Stomach (tissue), 8 donors: ENCODE measurements at regions not wholly inside any gene's neighbourhood (a gene's known extent, or its start where the extent isn't known, plus 50 kb on each side); places are given as distances from the start of the nearest gene placed in this dataset.

Experiments
- DNase-seq, 2 donors: peaks; one replicate each; pipeline versions ENCODE4 v3.0.0 to v3.0.0-alpha.2; 2013 to 2019
- H3K27ac ChIP-seq, 5 donors: fragments of 200-600 bp in 4 of 5; sonication (generic) in 4 of 5; one replicate each; pipeline ENCODE4 v1.5.1; 2013 to 2019; ENCODE audit warnings: mild to moderate bottlenecking in 1 of 5, moderate library complexity in 1 of 5
- H3K27me3 ChIP-seq, 3 donors: fragments of 200-600 bp; sonication (generic); one replicate each; pipeline ENCODE4 v1.5.1; 2017 to 2019; ENCODE audit warnings: mixed run types in 1 of 3
- H3K36me3 ChIP-seq, 4 donors: fragments of 200-600 bp; sonication (generic); 1 replicate in 3 of 4; 2 replicates in 1 of 4; pipeline ENCODE4 v1.5.1; 2016 to 2019
- H3K4me1 ChIP-seq, 4 donors: fragments of 200-600 bp; sonication (generic); one replicate each; pipeline ENCODE4 v1.5.1; 2016 to 2019
- H3K4me3 ChIP-seq, 4 donors: fragments of 200-600 bp; sonication (generic) in 3 of 4; one replicate each; pipeline ENCODE4 v1.5.1; 2016 to 2019; ENCODE audit warnings: mild to moderate bottlenecking in 1 of 4
- H3K9me3 ChIP-seq, 4 donors: fragments of 200-600 bp; sonication (generic); one replicate each; pipeline ENCODE4 v1.5.1; 2016 to 2019
- EP300 ChIP-seq: sonication (generic); formaldehyde crosslinking; IDR thresholded peaks from one replicate; pipeline ENCODE4 v1.6.1; 2017; ENCODE audit warnings: antibody characterized with exemption
- POLR2A ChIP-seq, 4 donors: fragments of 450-650 bp; IDR thresholded peaks; one replicate each; pipeline ENCODE4 v1.6.1; 2016; ENCODE audit warnings: antibody characterized with exemption in 4 of 4, control low read depth in 2 of 4, mild to moderate bottlenecking in 1 of 4, moderate library complexity in 1 of 4
- POLR2AphosphoS5 ChIP-seq, 3 donors: sonication (generic); formaldehyde crosslinking; IDR thresholded peaks; one replicate each; pipeline ENCODE4 v1.6.1; 2016; ENCODE audit warnings: antibody characterized with exemption in 3 of 3
- WGBS, 5 donors: extraction: QIAGEN DNeasy Blood & Tissue Kit in 3 of 5; methylation state at CpG; one replicate each; pipeline versions ENCODE4 v1.1.5 to v1.1.7; 2013 to 2018; 5-methylcytosine and 5-hydroxymethylcytosine counted together
- intact Hi-C: fragments of 100-400 bp; cut with DNase I; formaldehyde crosslinking; loops from one replicate; pipeline ENCODE4 v1.15.1; 2023; ENCODE audit warnings: low total_unique reads
- TF ChIP-seq, protein P1 (sequence below), 7 experiments: fragments of 450-650 bp in 4 of 7; fragments of 200-600 bp in 3 of 7; sonication (generic) in 3 of 7; IDR thresholded peaks; one replicate each; pipeline ENCODE4 v1.5.1; 2016 to 2019; ENCODE audit warnings: antibody characterized with exemption in 7 of 7, control low read depth in 2 of 7, mild to moderate bottlenecking in 1 of 7
- donor health status: healthy with polysubstance abuse.
- donor health status: Bipolar disorder and iron deficiency.
- donor health status: healthy.

DNA sequence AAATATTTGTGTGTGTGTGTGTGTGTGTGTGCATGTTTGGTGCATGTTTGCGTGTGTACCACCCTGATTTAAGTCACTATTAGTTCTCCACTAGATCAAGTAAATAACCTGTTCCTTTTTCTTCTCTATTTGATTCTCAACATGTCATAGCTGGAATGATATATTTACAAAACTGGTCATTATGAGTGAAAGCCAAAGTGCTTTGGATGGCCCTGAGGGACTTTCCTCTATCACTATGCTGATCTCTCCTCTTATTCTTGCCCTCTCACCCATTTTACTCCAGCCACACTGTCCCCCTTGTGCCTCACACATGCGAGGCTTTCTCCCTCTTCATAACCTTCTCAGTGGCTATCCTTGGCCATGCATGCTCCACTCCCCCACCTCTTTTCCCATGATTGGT lies 144.6 kb upstream of the NMUR2 start:
- no peaks in the 10 kb centered on the region for H3K9me3 ChIP-seq
- H3K4me1 ChIP-seq = no peaks in the 10 kb centered on the region
- no peaks in the 10 kb centered on the region for H3K27me3 ChIP-seq
- no peak overlapping the region for H3K4me3 ChIP-seq
- no peak overlapping the region for H3K27ac ChIP-seq
- no peaks in the 10 kb centered on the region for H3K36me3 ChIP-seq
- TF ChIP-seq, protein P1, sequence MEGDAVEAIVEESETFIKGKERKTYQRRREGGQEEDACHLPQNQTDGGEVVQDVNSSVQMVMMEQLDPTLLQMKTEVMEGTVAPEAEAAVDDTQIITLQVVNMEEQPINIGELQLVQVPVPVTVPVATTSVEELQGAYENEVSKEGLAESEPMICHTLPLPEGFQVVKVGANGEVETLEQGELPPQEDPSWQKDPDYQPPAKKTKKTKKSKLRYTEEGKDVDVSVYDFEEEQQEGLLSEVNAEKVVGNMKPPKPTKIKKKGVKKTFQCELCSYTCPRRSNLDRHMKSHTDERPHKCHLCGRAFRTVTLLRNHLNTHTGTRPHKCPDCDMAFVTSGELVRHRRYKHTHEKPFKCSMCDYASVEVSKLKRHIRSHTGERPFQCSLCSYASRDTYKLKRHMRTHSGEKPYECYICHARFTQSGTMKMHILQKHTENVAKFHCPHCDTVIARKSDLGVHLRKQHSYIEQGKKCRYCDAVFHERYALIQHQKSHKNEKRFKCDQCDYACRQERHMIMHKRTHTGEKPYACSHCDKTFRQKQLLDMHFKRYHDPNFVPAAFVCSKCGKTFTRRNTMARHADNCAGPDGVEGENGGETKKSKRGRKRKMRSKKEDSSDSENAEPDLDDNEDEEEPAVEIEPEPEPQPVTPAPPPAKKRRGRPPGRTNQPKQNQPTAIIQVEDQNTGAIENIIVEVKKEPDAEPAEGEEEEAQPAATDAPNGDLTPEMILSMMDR (IDR thresholded peaks at IDR 0.05) = no peak
- TF ChIP-seq POLR2AphosphoS5 (IDR thresholded peaks at IDR 0.05) (no peak), EP300 (no peak), POLR2A (IDR thresholded peaks at IDR 0.05) (no peak)
- WGBS, 5 donors = 66 to 86% (median 81%) methylated on average over 2 of the region's 2 CpGs
- intact Hi-C loops = loop anchor here (10.0 kb wide), 1 partner anchor 605 kb away; no protein-coding TSS in a partner anchor
- no peak for DNase-seq

DNA sequence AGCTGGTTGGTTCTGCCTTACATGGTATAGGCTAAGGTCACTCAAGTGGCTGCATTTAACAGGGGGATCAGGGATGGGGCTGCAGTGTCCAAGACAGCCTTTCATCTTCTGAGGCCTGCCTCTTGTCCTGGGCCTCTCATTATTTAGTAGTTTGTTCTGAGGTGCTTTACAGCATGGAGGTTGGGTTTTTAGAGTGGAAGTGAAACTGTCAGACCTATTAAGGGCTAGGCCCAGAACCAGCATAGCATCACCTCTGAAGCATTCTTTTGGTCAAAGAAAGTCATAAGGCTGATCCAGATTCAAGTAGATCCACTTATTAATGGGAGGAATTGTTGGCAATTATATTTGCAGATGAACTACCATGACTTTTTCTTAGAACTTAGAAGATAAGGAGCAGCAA lies 146.0 kb upstream of the NMUR2 start:
- no peaks in the 10 kb centered on the region for H3K36me3 ChIP-seq
- intact Hi-C loops = loop anchor here (10.0 kb wide), 1 partner anchor 604 kb away; no protein-coding TSS in a partner anchor
- H3K27ac ChIP-seq = no peak overlapping the region
- TF ChIP-seq POLR2AphosphoS5 (IDR thresholded peaks at IDR 0.05) = no peak
- H3K27me3 ChIP-seq = no peaks in the 10 kb centered on the region
- no peaks in the 10 kb centered on the region for H3K9me3 ChIP-seq
- DNase-seq = no peak
- H3K4me1 ChIP-seq = no peaks in the 10 kb centered on the region
- H3K4me3 ChIP-seq = no peak overlapping the region

DNA sequence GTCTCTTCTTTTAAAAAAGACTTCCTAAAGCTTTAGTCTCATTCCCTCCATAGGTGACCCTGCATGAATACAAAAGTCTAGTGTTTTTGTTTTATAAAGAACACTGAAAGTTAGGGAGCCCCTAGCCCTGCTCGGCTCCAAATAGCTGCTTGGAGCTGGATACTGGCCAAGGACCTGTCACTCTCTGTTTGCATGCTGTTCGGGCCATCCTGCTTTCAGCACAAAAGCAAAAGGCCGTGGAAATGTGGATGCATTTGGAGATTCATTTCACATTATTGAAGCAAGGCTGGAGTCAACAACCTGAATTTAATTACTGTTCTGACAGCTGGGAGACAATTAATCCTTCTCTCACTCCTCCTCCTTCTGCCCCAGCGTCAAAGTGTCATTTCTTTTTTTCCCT lies 151.7 kb upstream of the NMUR2 start:
- intact Hi-C loops = loop anchor here (10.0 kb wide), 1 partner anchor 598 kb away; no protein-coding TSS in a partner anchor
- TF ChIP-seq EP300 = no peak
- no peaks in the 10 kb centered on the region for H3K4me1 ChIP-seq
- no peaks in the 10 kb centered on the region for H3K36me3 ChIP-seq
- H3K27ac ChIP-seq = no peak overlapping the region
- H3K27me3 ChIP-seq = no peaks in the 10 kb centered on the region
- H3K4me3 ChIP-seq = no peak overlapping the region
- H3K9me3 ChIP-seq = no peaks in the 10 kb centered on the region
- WGBS, 5 donors = 13 to 29% (median 27%) methylated on average over 4 of the region's 4 CpGs
- DNase-seq = peak in 1 of 2 donors; percentile 44

DNA sequence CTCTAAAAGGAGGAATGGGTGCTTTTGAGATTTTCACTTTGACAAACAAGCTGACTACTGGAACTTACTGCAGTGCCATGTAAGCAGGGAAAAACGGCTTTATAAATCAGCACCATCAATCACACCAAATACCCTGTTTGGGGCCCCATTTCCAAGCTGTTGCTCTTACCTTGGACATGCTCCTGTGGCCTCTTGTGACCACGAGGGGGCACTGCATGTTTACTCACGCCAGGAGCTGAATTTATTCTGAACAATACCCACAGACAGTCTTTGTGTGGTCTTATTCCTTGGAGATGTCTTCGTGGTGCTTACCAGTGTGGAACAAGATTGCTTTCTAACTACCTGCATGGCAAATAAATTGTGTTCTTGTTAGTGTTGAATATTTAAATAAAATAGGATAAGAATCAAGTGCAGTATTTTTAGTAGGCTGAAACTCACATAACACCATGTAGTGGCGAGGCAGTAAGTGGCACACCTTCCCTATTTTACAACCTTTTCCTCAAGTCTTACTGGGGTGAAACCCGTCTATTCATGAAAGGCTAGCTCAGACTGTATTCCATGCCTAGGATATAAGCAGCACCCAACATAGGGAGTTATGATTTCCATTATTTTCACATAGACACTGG lies 155.5 kb upstream of the NMUR2 start:
- Histone ChIP-seq H3K36me3 (no peaks in the 10 kb centered on the region), H3K4me1 (no peaks in the 10 kb centered on the region), H3K9me3 (no peaks in the 10 kb centered on the region), H3K4me3 (no peak overlapping the region), H3K27me3 (no peaks in the 10 kb centered on the region), H3K27ac (no peak overlapping the region)
- intact Hi-C loops = no loop called here
- TF ChIP-seq EP300 = no peak
- TF ChIP-seq, protein P1 (IDR thresholded peaks at IDR 0.05) = peak in 5 of 7 experiments; percentile 48 to 71 (median 49)
- 30 to 34% (median 31%) methylated on average over 6 of the region's 6 CpGs for WGBS, 5 donors
- DNase-seq = peak; percentile 70 to 83

DNA sequence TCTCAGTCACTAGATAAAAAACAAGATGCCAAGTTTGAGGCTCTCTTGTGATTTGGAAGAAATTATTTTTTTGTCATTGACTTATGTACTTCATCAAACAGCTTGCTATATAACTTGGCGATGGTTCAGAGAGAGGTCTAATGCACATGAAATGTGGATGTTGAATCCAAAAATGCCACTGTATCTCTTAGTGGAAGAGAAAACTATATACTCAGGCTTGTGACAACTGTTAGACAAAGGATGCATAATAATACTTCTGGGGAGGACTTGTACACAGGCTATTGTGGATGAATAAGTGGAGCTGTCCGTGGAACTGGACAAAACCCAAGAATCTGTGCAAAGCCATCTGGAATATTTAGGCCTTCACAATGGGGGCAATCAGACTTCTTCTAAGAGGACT lies 162.9 kb upstream of the NMUR2 start:
- no peaks in the 10 kb centered on the region for H3K36me3 ChIP-seq
- no peak overlapping the region for H3K4me3 ChIP-seq
- DNase-seq = peak in 1 of 2 donors; percentile 57
- H3K27ac ChIP-seq = no peak overlapping the region
- no peak for TF ChIP-seq POLR2A (IDR thresholded peaks at IDR 0.05)
- no peak for TF ChIP-seq EP300
- TF ChIP-seq, protein P1 (IDR thresholded peaks at IDR 0.05) = no peak
- TF ChIP-seq POLR2AphosphoS5 (IDR thresholded peaks at IDR 0.05) = no peak
- no peaks in the 10 kb centered on the region for H3K9me3 ChIP-seq
- no peaks in the 10 kb centered on the region for H3K4me1 ChIP-seq
- intact Hi-C loops = no loop called here
- no peaks in the 10 kb centered on the region for H3K27me3 ChIP-seq
- WGBS, 5 donors = 56 to 74% (median 68%) methylated on average over 2 of the region's 2 CpGs
